ENCODE measurements at regions not wholly inside any gene's neighbourhood (a gene's known extent, or its start where the extent isn't known, plus 50 kb on each side); places are given as distances from the start of the nearest gene placed in this dataset.

- TF ChIP-seq JUN (IDR thresholded peaks at IDR 0.05; ENCODE audit: low read depth, low read length) (no peak), SUZ12 (IDR thresholded peaks at IDR 0.05; ENCODE audit: low read length) (no peak)
Measured at GRCh38 chr10:14460447-14460846, 129.7 kb upstream of the FRMD4A start (continued).

Measured in H1 (cell line).